ENCODE measurements at regions not wholly inside any gene's neighbourhood (a gene's known extent, or its start where the extent isn't known, plus 50 kb on each side); places are given as distances from the start of the nearest gene placed in this dataset.

DNA sequence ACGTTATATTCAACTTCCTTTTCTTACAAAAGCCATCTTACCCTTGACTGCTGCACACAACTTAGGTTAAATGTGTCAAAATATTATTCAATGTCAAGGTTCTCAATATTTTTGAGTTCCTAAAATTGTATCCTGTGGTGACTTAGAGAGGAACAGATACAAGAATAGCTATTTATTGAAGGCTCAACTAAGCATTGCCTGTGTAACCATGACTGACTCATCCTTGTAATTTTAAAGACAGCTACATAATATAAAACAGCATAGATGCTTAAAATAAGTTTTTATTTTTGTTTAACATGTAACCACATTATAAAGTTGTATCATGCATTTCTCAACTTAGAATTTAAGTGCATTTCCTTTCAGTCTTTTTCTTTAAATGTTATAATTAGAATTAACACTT, 312.9 kb upstream of the RGMB start (continued):
- no peak for TF ChIP-seq TSHZ2 (CRISPR knock-in tag; IDR thresholded peaks at IDR 0.05)
- TF ChIP-seq CSRNP3 (CRISPR knock-in tag; IDR thresholded peaks at IDR 0.05) = no peak
- TF ChIP-seq RARB (CRISPR knock-in tag; IDR thresholded peaks at IDR 0.05) = no peak
- TF ChIP-seq CSDC2 (CRISPR knock-in tag; IDR thresholded peaks at IDR 0.05) = no peak
- TF ChIP-seq ESRRG (CRISPR knock-in tag; IDR thresholded peaks at IDR 0.05) = no peak
- TF ChIP-seq ZFP30 (CRISPR knock-in tag; IDR thresholded peaks at IDR 0.05) = no peak
- TF ChIP-seq CREB5 (CRISPR knock-in tag; IDR thresholded peaks at IDR 0.05; ENCODE audit: low read depth) = no peak
- TF ChIP-seq TCF4 (CRISPR knock-in tag; IDR thresholded peaks at IDR 0.05; ENCODE audit: borderline replicate concordance) = no peak
- no peak for TF ChIP-seq SNAI2 (CRISPR knock-in tag; IDR thresholded peaks at IDR 0.05)
- no peak for TF ChIP-seq TOX (CRISPR knock-in tag; IDR thresholded peaks at IDR 0.05; ENCODE audit: borderline replicate concordance)
- no peak for TF ChIP-seq OSR1 (CRISPR knock-in tag; IDR thresholded peaks at IDR 0.05)

GRCh38 chr5:98461485-98461884, 312.0 kb upstream of the RGMB start:
- ATAC-seq = no peak
- TF ChIP-seq CSDC2 (CRISPR knock-in tag; IDR thresholded peaks at IDR 0.05) (no peak), ZC3H10 (CRISPR knock-in tag; IDR thresholded peaks at IDR 0.05) (no peak), TCF4 (CRISPR knock-in tag; IDR thresholded peaks at IDR 0.05; ENCODE audit: borderline replicate concordance) (no peak), ZNF8 (CRISPR knock-in tag; IDR thresholded peaks at IDR 0.05) (no peak), TSHZ2 (CRISPR knock-in tag; IDR thresholded peaks at IDR 0.05) (no peak), ZFP3 (CRISPR knock-in tag; IDR thresholded peaks at IDR 0.05) (no peak), PATZ1 (CRISPR knock-in tag; IDR thresholded peaks at IDR 0.05; ENCODE audit: borderline replicate concordance) (no peak), GLIS3 (CRISPR knock-in tag; IDR thresholded peaks at IDR 0.05) (no peak), ISL1 (CRISPR knock-in tag; IDR thresholded peaks at IDR 0.05) (no peak), TOX (CRISPR knock-in tag; IDR thresholded peaks at IDR 0.05; ENCODE audit: borderline replicate concordance) (no peak), ARNTL (CRISPR knock-in tag; IDR thresholded peaks at IDR 0.05; ENCODE audit: borderline replicate concordance, low read depth) (no peak), OSR1 (CRISPR knock-in tag; IDR thresholded peaks at IDR 0.05) (no peak), BACH2 (CRISPR knock-in tag; IDR thresholded peaks at IDR 0.05; ENCODE audit: borderline replicate concordance) (no peak), ESRRG (CRISPR knock-in tag; IDR thresholded peaks at IDR 0.05) (no peak), CREB5 (CRISPR knock-in tag; IDR thresholded peaks at IDR 0.05; ENCODE audit: low read depth) (no peak), PPARA (CRISPR knock-in tag; IDR thresholded peaks at IDR 0.05; ENCODE audit: borderline replicate concordance) (no peak), ZNF70 (CRISPR knock-in tag; IDR thresholded peaks at IDR 0.05) (no peak), CSRNP3 (CRISPR knock-in tag; IDR thresholded peaks at IDR 0.05) (no peak)
